Naive thymus-derived CD8-positive, alpha-beta T cell (primary cell): ENCODE measurements at regions not wholly inside any gene's neighbourhood (a gene's known extent, or its start where the extent isn't known, plus 50 kb on each side); places are given as distances from the start of the nearest gene placed in this dataset.
A peak's percentile ranks its signal among the peaks of the same experiment; 100 is the strongest.

Experiments used
- ATAC-seq, 2 donors: fragments of 150-1000 bp; cut with Tn5 transposase in 1 of 2; sonication (Bioruptor Pico), chemical (Tn5 transposase) in 1 of 2; 1 replicate in 1 of 2; 2 replicates in 1 of 2; pipeline ENCODE4 v1.10.0; 2021; ENCODE audit warnings: mild to moderate bottlenecking in 2 of 2, moderate library complexity in 2 of 2
- POLR2A ChIA-PET: fragments of 350-600 bp; sonication (Branson Sonifier 250); formaldehyde crosslinking; loops from one replicate; lab custom pipeline; 2021; ENCODE audit warnings: antibody characterized with exemption; lab: Charles Lee
- DNase-seq, 10 donors: peaks; one replicate each; pipeline versions ENCODE4 v3.0.0 to v3.0.0-alpha.2; 2020 to 2022
- H3K27ac Mint-ChIP-seq, 10 donors: one replicate each; pipeline ENCODE4 v1.8.0; 2020 to 2022; ENCODE audit warnings: mild to moderate bottlenecking in 10 of 10, mixed read lengths in 10 of 10, moderate library complexity in 4 of 10, inconsistent platforms in 1 of 10
- H3K27me3 Mint-ChIP-seq, 5 donors: one replicate each; pipeline ENCODE4 v1.8.0; 2021 to 2022; ENCODE audit warnings: mixed read lengths in 5 of 5
- H3K36me3 Mint-ChIP-seq, 3 donors: one replicate each; pipeline ENCODE4 v1.8.0; 2020 to 2022; ENCODE audit warnings: mixed read lengths in 3 of 3, mild to moderate bottlenecking in 2 of 3, inconsistent platforms in 1 of 3
- H3K4me1 Mint-ChIP-seq, 4 donors: one replicate each; pipeline ENCODE4 v1.8.0; 2021 to 2022; ENCODE audit warnings: mixed read lengths in 4 of 4
- H3K4me3 Mint-ChIP-seq, 10 donors: one replicate each; pipeline ENCODE4 v1.8.0; 2020 to 2022; ENCODE audit warnings: mild to moderate bottlenecking in 10 of 10, mixed read lengths in 10 of 10, moderate library complexity in 6 of 10, inconsistent platforms in 1 of 10
- H3K9me3 Mint-ChIP-seq, 9 donors: one replicate each; pipeline ENCODE4 v1.8.0; 2020 to 2022; ENCODE audit warnings: mixed read lengths in 9 of 9, mild to moderate bottlenecking in 3 of 9, inconsistent platforms in 1 of 9, moderate library complexity in 1 of 9

DNA sequence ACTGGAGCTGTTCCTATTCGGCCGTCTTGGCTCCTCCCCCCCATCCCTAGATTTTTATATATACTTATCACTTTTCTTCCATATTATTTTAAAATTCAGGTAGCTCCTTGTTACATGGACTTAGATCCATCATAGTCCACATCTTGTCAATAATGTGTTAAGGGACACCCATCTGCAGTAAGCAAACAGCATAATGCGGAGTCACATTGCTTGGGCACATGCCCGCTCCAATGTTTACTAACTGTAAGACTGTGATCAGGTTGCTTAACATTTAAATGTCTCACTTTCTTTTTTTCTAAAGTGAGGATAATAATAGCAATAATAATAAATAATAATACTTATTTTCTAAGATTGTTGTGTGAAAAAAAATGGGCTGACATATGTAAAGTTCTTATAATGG, 303.2 kb upstream of the SOX14 start:
- DNase-seq, result no peak
- Mint-ChIP-seq H3K27me3 (peaks cover 0 to 9% (median 3%) of the 10 kb centered on the region in 5 donors), H3K4me3 (no peak overlapping the region), H3K36me3 (no peaks in the 10 kb centered on the region), H3K4me1 (no peaks in the 10 kb centered on the region), H3K9me3 (peaks cover 0 to 10% (median 5%) of the 10 kb centered on the region in 9 donors), H3K27ac (no peak overlapping the region)
- no peak for ATAC-seq
- POLR2A ChIA-PET, result no interaction called here

DNA sequence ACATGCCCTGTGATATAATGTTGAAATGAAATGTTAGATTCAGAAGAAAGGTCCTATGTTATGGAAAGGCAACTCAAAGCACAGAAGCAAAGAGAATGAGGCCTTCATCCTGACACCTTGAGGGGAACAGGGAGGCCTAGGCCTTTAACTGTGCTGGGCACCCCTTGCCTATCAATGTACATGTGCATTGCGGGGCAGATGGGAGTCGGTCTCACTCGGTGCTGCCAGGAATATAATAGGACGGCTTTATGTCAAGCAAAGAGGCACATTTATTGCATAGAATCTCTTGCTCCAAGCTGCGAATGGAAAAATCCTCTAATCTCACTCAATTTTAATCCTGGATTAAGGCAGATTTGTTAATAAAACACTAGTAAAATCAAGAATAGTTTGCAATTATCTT, 301.0 kb upstream of the SOX14 start:
- no peaks in the 10 kb centered on the region for H3K36me3 Mint-ChIP-seq
- H3K4me3 Mint-ChIP-seq, result no peak overlapping the region
- DNase-seq (no peak), ATAC-seq (no peak)
- peak overlapping the region in 1 of 10 donors; percentile 35 for H3K27ac Mint-ChIP-seq
- no peaks in the 10 kb centered on the region for H3K4me1 Mint-ChIP-seq
- H3K9me3 Mint-ChIP-seq, result peaks cover 0 to 10% (median 5%) of the 10 kb centered on the region in 9 donors
- peaks cover 0 to 9% (median 6%) of the 10 kb centered on the region in 5 donors for H3K27me3 Mint-ChIP-seq
- POLR2A ChIA-PET, result no interaction called here

- no peaks in the 10 kb centered on the region for H3K4me1 Mint-ChIP-seq
- POLR2A ChIA-PET, result no interaction called here
- H3K36me3 Mint-ChIP-seq, result no peaks in the 10 kb centered on the region
- peaks cover 0 to 10% (median 5%) of the 10 kb centered on the region in 9 donors for H3K9me3 Mint-ChIP-seq
- no peak overlapping the region for H3K4me3 Mint-ChIP-seq
- no peak for ATAC-seq
- H3K27ac Mint-ChIP-seq, result no peak overlapping the region
- no peak for DNase-seq
- peaks cover 0 to 9% (median 6%) of the 10 kb centered on the region in 5 donors for H3K27me3 Mint-ChIP-seq
These were observed 299.8 kb upstream of the SOX14 start for GRCh38 chr3:137464341-137464740.

- Mint-ChIP-seq H3K9me3 (peaks cover 0 to 2% (median 0%) of the 10 kb centered on the region in 9 donors), H3K36me3 (no peaks in the 10 kb centered on the region)
- ATAC-seq, result no peak
These were observed 295.7 kb upstream of the SOX14 start for GRCh38 chr3:137468446-137468845.

DNA sequence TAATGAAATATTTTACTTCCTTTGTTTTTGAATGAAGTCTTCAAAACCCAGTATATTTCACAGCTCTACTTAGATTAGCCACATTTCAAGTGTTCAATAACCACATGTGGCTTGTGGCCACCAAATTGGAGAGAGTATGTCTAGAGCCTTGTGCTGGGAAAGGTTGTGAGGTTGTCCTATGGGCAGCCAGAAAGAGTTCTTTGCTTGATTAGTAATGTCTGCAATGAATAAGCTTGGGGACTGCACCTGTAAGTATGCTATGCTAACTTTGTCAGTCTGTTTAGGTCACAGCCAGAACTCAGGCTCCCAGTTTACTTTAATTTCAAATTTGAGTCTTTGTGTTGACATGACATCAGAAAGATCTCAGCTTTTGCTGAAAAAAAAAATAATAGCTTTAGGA, 294.9 kb upstream of the SOX14 start:
- Mint-ChIP-seq H3K36me3 (no peaks in the 10 kb centered on the region), H3K4me1 (no peaks in the 10 kb centered on the region), H3K27me3 (peaks cover 0 to 7% (median 0%) of the 10 kb centered on the region in 5 donors), H3K9me3 (peaks cover 0 to 8% (median 0%) of the 10 kb centered on the region in 9 donors), H3K4me3 (no peak overlapping the region), H3K27ac (no peak overlapping the region)
- no peak for DNase-seq
- no peak for ATAC-seq
- POLR2A ChIA-PET, result no interaction called here

More at GRCh38 chr3:137468446-137468845, 295.7 kb upstream of the SOX14 start:
- H3K4me1 Mint-ChIP-seq, result no peaks in the 10 kb centered on the region
- no peak overlapping the region for H3K4me3 Mint-ChIP-seq
- POLR2A ChIA-PET, result no interaction called here
- no peak overlapping the region for H3K27ac Mint-ChIP-seq
- no peak for DNase-seq
- peaks cover 0 to 7% (median 0%) of the 10 kb centered on the region in 5 donors for H3K27me3 Mint-ChIP-seq

DNA sequence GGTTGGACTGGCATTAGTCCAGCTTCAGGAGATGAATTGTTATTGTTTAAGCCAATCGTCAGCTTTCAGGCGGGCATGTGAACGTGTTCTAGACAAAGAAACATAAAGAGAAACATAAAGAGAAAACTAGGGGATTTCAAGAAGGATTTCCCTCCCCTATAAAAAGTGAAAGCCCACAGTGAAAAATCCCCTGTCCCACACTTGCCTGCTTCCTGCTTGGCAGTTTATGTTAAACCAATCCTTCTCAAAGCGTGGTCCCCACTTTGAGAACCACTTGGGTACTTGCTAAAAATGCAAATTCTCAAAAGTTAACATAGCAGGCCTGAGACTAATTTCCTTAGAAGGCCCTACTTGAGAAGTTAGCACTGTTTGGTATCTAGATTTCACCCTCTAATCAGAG, 293.0 kb upstream of the SOX14 start:
- no peak overlapping the region for H3K4me3 Mint-ChIP-seq
- DNase-seq, result no peak
- no peak for ATAC-seq
- peaks cover 0 to 9% (median 4%) of the 10 kb centered on the region in 9 donors for H3K9me3 Mint-ChIP-seq
- POLR2A ChIA-PET, result no interaction called here
- no peaks in the 10 kb centered on the region for H3K36me3 Mint-ChIP-seq
- H3K4me1 Mint-ChIP-seq, result no peaks in the 10 kb centered on the region
- no peak overlapping the region for H3K27ac Mint-ChIP-seq
- peaks cover 0 to 4% (median 0%) of the 10 kb centered on the region in 5 donors for H3K27me3 Mint-ChIP-seq

GRCh38 chr3:137471558-137472204, 292.4 kb upstream of the SOX14 start:
- ATAC-seq, result no peak
- Mint-ChIP-seq H3K27me3 (peaks cover 0 to under 1% (median 0%) of the 10 kb centered on the region in 5 donors), H3K4me3 (no peak overlapping the region), H3K27ac (no peak overlapping the region), H3K36me3 (peaks cover 0 to 5% (median 0%) of the 10 kb centered on the region in 3 donors), H3K4me1 (no peaks in the 10 kb centered on the region), H3K9me3 (peaks cover 0 to 14% (median 4%) of the 10 kb centered on the region in 9 donors)
- POLR2A ChIA-PET, result no interaction called here
- no peak for DNase-seq

- POLR2A ChIA-PET, result no interaction called here
- Mint-ChIP-seq H3K4me3 (no peak overlapping the region), H3K27me3 (peaks cover 0 to 3% (median 0%) of the 10 kb centered on the region in 5 donors), H3K9me3 (peaks cover 0 to 23% (median 8%) of the 10 kb centered on the region in 9 donors), H3K36me3 (peaks cover 0 to 12% (median 0%) of the 10 kb centered on the region in 3 donors), H3K27ac (no peak overlapping the region), H3K4me1 (no peaks in the 10 kb centered on the region)
- DNase-seq (no peak), ATAC-seq (no peak)
These were observed 286.5 kb upstream of the SOX14 start for GRCh38 chr3:137477614-137478013.

DNA sequence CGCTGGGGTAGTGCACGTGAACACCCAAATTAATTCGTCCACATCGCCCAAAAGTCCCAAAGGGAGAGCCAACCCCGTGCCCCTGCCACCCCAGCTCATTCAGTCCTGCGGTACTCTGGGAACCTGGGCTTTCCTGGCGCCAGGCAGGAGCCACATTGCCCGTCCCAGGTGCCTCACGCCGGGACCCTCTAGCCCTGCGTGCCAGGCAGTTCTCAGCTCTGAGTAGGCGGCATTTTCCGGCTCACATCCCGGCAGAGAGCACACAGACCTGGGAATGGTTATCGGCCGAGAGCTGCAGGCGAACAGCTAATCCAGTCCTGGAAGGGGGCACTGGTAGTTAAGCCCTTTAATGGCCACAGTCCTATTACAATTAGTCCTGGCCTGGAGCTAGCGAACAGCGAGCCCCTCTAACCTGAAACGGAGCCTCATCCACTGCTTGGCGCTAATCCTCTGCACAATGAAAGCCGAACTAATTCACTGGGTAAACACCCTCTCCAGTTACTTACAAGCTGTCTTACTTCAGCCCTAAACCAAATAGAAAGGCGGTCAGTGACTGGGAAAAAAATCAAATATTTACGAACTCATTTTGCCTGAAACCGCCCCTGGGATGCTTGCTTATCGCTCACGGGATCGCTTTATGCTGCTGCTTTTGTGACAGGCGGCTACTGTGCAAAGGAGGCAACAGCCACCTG, 254.6 kb upstream of the SOX14 start:
- Mint-ChIP-seq H3K27me3 (no peaks in the 10 kb centered on the region), H3K9me3 (peaks cover 0 to 18% (median 7%) of the 10 kb centered on the region in 9 donors)
- ATAC-seq, result no peak

GRCh38 chr3:137511655-137512054, 252.5 kb upstream of the SOX14 start:
- no peak overlapping the region for H3K4me3 Mint-ChIP-seq
- ATAC-seq (no peak), DNase-seq (no peak)
- no peaks in the 10 kb centered on the region for H3K4me1 Mint-ChIP-seq
- no peaks in the 10 kb centered on the region for H3K36me3 Mint-ChIP-seq
- POLR2A ChIA-PET, result no interaction called here
- H3K9me3 Mint-ChIP-seq, result peaks cover 0 to 7% (median under 1%) of the 10 kb centered on the region in 9 donors
- peaks cover 0 to 5% (median 0%) of the 10 kb centered on the region in 5 donors for H3K27me3 Mint-ChIP-seq
- H3K27ac Mint-ChIP-seq, result no peak overlapping the region

More for the DNA sequence above, 254.6 kb upstream of the SOX14 start:
- no peak for DNase-seq
- no peak overlapping the region for H3K4me3 Mint-ChIP-seq
- no peak overlapping the region for H3K27ac Mint-ChIP-seq
- H3K4me1 Mint-ChIP-seq, result no peaks in the 10 kb centered on the region
- H3K36me3 Mint-ChIP-seq, result no peaks in the 10 kb centered on the region
- POLR2A ChIA-PET, result no interaction called here

- POLR2A ChIA-PET, result no interaction called here
- Mint-ChIP-seq H3K27me3 (peaks cover 0 to 18% (median 0%) of the 10 kb centered on the region in 5 donors), H3K4me3 (no peak overlapping the region), H3K9me3 (peaks cover 0 to 10% (median 2%) of the 10 kb centered on the region in 9 donors), H3K4me1 (no peaks in the 10 kb centered on the region), H3K27ac (no peak overlapping the region), H3K36me3 (no peaks in the 10 kb centered on the region)
- no peak for ATAC-seq
- no peak for DNase-seq
These were observed 249.3 kb upstream of the SOX14 start for GRCh38 chr3:137514853-137515252.

GRCh38 chr3:137519602-137520001, 244.5 kb upstream of the SOX14 start:
- POLR2A ChIA-PET, result no interaction called here
- H3K36me3 Mint-ChIP-seq, result no peaks in the 10 kb centered on the region
- no peak overlapping the region for H3K4me3 Mint-ChIP-seq
- no peak overlapping the region for H3K27ac Mint-ChIP-seq
- no peaks in the 10 kb centered on the region for H3K4me1 Mint-ChIP-seq
- no peak for ATAC-seq
- DNase-seq, result no peak
- H3K27me3 Mint-ChIP-seq, result peaks cover 0 to 22% (median 2%) of the 10 kb centered on the region in 5 donors
- H3K9me3 Mint-ChIP-seq, result peaks cover 0 to 10% (median 0%) of the 10 kb centered on the region in 9 donors

DNA sequence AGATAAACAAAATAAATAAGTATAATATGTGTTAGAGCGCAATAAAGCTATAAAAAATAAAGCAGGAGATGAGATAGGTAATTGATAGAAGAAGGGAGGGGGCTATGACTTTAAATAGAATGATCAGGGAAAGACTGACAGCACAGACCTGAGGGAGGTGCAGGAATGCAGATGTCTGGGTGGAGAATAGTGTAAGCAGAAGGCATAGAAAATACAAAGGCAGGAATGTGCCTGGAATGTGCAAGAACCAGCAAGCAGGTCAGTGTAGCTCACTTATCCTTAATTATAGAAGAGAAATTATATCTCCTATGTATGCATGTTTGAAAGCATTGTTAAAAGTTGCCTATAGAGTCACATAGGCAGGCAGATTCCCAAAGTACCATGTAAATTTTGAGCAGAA, 239.4 kb upstream of the SOX14 start:
- Mint-ChIP-seq H3K9me3 (peaks cover 0 to 9% (median 4%) of the 10 kb centered on the region in 9 donors), H3K27ac (no peak overlapping the region), H3K27me3 (peaks cover 0 to 4% (median 0%) of the 10 kb centered on the region in 5 donors), H3K4me3 (no peak overlapping the region), H3K36me3 (no peaks in the 10 kb centered on the region), H3K4me1 (no peaks in the 10 kb centered on the region)
- POLR2A ChIA-PET, result no interaction called here
- no peak for ATAC-seq
- no peak for DNase-seq
